ENCODE measurements at regions not wholly inside any gene's neighbourhood (a gene's known extent, or its start where the extent isn't known, plus 50 kb on each side); places are given as distances from the start of the nearest gene placed in this dataset.
"Not testable (repeated sequence)": the region's sequence is repeated elsewhere in the genome, so short reads cannot be mapped to it uniquely, and the experiment has no call there.

DNA sequence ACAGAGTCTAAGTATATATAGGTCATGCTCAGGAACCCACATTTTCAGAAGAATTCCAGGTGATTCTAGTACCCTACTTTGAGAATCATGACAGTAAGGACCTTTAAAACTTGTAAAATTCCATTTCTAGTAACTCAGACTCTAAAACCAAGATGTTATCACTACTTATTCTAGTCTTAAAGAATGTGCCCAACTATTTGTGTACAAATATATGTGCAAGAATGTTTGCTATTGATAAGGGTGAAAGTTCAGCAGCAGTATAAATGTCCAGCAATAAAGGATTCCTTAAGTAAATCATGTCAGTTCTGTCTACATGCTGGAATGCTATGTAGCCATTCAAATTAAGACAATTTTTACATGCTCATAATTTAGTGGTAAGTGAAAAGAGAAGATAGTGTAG is 71.1 kb upstream of the MAGEB2 start:
- no peak for ATAC-seq

DNA sequence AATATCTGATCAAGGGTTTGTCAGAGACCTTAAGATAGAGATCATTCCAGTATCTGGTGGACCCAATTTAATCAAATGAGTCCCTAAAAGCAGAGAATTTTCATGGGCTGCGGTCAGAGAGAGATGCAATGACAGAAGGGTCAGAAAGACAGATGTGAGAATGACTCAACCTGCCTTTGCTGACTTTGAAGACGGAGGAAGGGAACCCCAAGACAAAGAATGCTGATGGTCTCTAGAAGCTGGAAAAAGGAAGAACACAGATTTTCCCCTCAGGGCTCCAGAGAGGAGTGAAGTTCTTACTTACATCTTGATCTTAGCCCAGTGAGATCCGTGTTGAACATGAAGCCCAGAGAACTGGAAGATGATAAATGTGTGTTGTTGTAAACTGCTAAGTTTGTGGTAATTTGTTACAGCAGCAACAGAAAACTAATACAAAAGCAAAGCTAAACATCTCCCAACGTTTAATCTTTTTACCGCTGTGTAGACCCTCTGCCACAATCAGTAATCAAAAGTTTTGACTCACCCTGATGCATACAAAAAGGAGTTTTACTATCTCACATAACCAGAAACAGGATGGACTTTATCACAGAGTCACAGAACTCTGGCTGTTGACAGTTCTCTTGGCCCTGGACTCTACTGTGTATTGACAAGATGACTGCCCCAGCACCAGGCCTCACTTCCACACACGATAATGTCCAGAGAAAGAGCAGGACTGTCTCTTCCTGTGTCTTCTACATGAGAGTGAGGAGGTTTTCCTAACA is 70.2 kb upstream of the MAGEB2 start:
- no peak overlapping the region for H3K4me3 ChIP-seq
- no peaks in the 10 kb centered on the region for H3K4me1 ChIP-seq
- TF ChIP-seq, protein P1, sequence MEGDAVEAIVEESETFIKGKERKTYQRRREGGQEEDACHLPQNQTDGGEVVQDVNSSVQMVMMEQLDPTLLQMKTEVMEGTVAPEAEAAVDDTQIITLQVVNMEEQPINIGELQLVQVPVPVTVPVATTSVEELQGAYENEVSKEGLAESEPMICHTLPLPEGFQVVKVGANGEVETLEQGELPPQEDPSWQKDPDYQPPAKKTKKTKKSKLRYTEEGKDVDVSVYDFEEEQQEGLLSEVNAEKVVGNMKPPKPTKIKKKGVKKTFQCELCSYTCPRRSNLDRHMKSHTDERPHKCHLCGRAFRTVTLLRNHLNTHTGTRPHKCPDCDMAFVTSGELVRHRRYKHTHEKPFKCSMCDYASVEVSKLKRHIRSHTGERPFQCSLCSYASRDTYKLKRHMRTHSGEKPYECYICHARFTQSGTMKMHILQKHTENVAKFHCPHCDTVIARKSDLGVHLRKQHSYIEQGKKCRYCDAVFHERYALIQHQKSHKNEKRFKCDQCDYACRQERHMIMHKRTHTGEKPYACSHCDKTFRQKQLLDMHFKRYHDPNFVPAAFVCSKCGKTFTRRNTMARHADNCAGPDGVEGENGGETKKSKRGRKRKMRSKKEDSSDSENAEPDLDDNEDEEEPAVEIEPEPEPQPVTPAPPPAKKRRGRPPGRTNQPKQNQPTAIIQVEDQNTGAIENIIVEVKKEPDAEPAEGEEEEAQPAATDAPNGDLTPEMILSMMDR (IDR thresholded peaks at IDR 0.05) = no peak
- no peak for DNase-seq
- no peaks in the 10 kb centered on the region for H3K36me3 ChIP-seq
- H3K9me3 ChIP-seq = no peaks in the 10 kb centered on the region
- intact Hi-C loops (cut with DNase I) = no loop called here
- ATAC-seq = no peak
- no peaks in the 10 kb centered on the region for H3K27me3 ChIP-seq (ENCODE audit: low read depth)
- no peak overlapping the region for H3K27ac ChIP-seq

More for the DNA sequence above, 71.1 kb upstream of the MAGEB2 start:
- H3K4me3 ChIP-seq = no peak overlapping the region
- DNase-seq = no peak
- H3K27ac ChIP-seq = no peak overlapping the region
- no peaks in the 10 kb centered on the region for H3K27me3 ChIP-seq (ENCODE audit: low read depth)
- TF ChIP-seq, protein P1 (IDR thresholded peaks at IDR 0.05) = no peak
- intact Hi-C loops (cut with DNase I) = no loop called here
- H3K4me1 ChIP-seq = no peaks in the 10 kb centered on the region
- no peaks in the 10 kb centered on the region for H3K36me3 ChIP-seq
- H3K9me3 ChIP-seq = no peaks in the 10 kb centered on the region

DNA sequence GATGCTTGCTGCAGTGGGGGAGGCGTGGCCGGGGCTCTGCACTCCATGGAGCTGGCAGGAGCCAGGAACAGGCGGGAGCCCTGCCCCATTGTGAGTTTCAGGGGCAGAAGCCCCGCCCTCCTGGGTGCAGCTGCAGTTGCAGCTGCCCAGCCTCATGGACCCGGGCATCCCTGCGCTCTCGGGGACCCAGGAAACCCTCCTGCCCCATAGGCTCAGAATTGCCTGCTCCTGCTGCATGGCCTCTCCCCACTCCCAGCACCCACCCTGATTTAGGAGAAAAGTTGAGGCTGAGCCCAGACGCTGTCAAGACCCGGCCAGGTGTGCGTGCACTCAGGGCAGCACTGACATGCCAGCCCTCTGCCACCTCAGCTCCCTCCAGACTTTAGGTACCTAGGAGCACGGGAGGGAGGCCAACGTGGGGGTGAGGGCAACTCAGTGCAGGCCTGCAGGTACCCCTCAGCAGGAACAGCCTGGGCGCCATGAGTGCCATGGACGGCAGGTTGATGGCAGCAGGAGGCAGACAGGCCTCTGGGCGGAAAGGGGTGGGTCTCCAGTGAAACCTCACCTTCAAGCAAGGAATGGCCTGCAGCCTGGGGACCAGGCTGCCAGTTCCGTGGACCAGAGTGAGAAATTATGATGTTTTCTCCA is 67.2 kb upstream of the MAGEB2 start:
- Histone ChIP-seq H3K27ac (no peak overlapping the region), H3K4me3 (no peak overlapping the region), H3K4me1 (no peaks in the 10 kb centered on the region), H3K36me3 (no peaks in the 10 kb centered on the region), H3K27me3 (ENCODE audit: low read depth) (no peaks in the 10 kb centered on the region), H3K9me3 (no peaks in the 10 kb centered on the region)
- ATAC-seq (no peak), DNase-seq (no peak)
- TF ChIP-seq, protein P1 (IDR thresholded peaks at IDR 0.05) = no peak
- intact Hi-C loops (cut with DNase I) = no loop called here

DNA sequence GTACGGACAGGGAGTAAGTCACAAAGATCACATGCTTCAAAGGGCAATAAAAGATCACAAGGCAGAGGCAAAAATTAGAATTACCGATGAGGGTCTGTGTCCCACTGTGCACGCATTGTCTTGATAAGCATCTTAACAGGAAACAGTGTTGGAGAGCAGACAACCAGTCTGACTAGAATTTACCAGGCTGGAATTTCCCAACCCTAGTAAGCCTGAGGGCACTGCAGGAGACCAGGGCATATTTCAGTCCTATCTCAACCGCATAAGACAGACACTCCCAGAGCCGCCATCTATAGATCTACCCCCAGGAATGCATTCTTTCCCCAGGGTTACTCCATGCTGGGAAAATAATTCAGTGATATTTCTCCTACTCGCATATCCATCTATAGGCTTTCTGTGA is 66.2 kb upstream of the MAGEB2 start:
- H3K27ac ChIP-seq; H3K9me3 ChIP-seq; ATAC-seq; H3K36me3 ChIP-seq; intact Hi-C loops (cut with DNase I); H3K4me3 ChIP-seq; H3K27me3 ChIP-seq (ENCODE audit: low read depth); DNase-seq; H3K4me1 ChIP-seq: not testable (repeated sequence)

DNA sequence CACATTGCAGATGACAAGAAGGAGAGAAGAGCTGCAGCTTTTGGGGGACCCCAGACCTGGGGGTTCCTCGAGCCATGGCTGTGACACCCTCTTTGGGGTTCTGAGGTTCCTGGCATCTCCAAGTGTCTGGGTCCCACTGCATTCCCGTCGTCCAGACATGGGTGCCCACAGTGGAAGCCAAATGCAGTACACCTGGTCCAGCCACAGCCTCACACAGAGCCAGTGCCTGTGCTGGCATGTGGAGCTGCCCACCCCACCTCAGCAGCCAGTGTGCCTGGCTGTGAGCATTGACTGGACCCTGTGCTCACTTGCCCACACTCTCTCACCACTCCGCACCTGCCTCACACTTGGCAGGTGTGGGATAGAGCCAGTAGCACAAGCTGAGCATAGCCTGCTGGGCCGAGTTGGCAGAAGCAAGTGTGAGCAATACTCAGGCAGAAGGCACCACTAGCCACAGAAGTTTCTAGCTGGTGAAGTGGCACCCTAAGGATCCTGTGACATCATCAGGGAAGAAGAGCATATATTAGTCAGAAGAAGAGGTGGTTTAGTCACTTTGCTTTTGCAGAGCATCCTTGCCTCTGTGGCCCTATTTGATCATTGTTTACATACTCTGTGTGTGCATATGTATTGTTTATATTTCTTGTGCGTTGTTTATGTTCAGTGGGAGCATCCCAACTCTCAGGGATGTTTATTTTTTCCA is 65.0 kb upstream of the MAGEB2 start:
- TF ChIP-seq, protein P1 (IDR thresholded peaks at IDR 0.05) = no peak
- Histone ChIP-seq H3K27ac (no peak overlapping the region), H3K4me1 (no peaks in the 10 kb centered on the region), H3K9me3 (no peaks in the 10 kb centered on the region), H3K27me3 (ENCODE audit: low read depth) (no peaks in the 10 kb centered on the region), H3K36me3 (no peaks in the 10 kb centered on the region), H3K4me3 (no peak overlapping the region)
- no peak for DNase-seq
- intact Hi-C loops (cut with DNase I) = no loop called here
- ATAC-seq = no peak

DNA sequence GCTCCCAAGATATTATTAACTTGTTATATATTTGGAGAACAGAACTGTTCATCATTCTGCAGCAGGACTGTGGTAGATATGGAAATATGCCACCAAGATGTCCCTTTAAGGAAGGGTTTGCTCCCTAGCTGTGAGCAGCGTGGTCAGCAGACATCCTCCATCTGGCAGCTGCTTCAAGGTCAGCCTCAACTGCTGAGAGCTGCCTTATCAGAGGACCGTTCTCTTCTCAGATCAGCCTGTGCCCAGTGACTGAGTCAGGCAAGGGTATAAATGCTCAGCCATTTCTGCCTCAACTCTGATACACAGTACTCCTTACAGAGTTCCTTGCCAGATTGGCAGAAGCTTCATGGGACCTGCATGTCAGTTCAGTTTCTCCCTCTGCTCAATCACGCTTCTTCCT is 63.4 kb upstream of the MAGEB2 start:
- no peak for DNase-seq
- intact Hi-C loops (cut with DNase I) = no loop called here
- Histone ChIP-seq H3K36me3 (no peaks in the 10 kb centered on the region), H3K27me3 (ENCODE audit: low read depth) (no peaks in the 10 kb centered on the region), H3K4me3 (no peak overlapping the region), H3K4me1 (no peaks in the 10 kb centered on the region), H3K27ac (no peak overlapping the region), H3K9me3 (no peaks in the 10 kb centered on the region)
- ATAC-seq = no peak
- TF ChIP-seq, protein P1 (IDR thresholded peaks at IDR 0.05) = no peak
